ENCODE measurements at regions not wholly inside any gene's neighbourhood (a gene's known extent, or its start where the extent isn't known, plus 50 kb on each side); places are given as distances from the start of the nearest gene placed in this dataset.
A peak's percentile ranks its signal among the peaks of the same experiment; 100 is the strongest.

- no TSS peak for BruUV-seq (replicated peaks)
- ChIA-PET CTCF (interaction anchor here (0.8 to 2.1 kb wide), 13 partner anchors 10 to 437 kb away, joined by 3 to 18 read pairs (median 4); no protein-coding TSS in a partner anchor), POLR2A (no interaction called here)
- no peaks in the 10 kb centered on the region for H3K79me2 ChIP-seq (ENCODE audit: control insufficient read depth, insufficient read depth, low read length)
- dilution Hi-C loops (cut with MboI; ENCODE audit: extremely low pct_ligation_motif_present, low sequenced_read_pairs) = no loop called here
- FAIRE-seq (peak; percentile 8), DNase-seq (ENCODE audit: low read depth, low spot score) (no peak)
- H3K9me3 ChIP-seq (replicated peaks; ENCODE audit: control insufficient read depth, insufficient read depth, low read length) = no peaks in the 10 kb centered on the region
- intact Hi-C loops (cut with micrococcal nuclease) = loop anchor here (5.0 to 10.0 kb wide), 2 partner anchors 197 to 401 kb away; no protein-coding TSS in a partner anchor
- no peaks in the 10 kb centered on the region for H4K20me1 ChIP-seq (replicated peaks; ENCODE audit: control insufficient read depth, extremely low read depth, insufficient read depth, low read length)
- peak overlapping the region; percentile 38 to 92 (median 91) for H3K4me3 ChIP-seq (replicated peaks in 1 of 3; ENCODE audit: insufficient read depth in 1 of 3, low read depth in 1 of 3, low read length in 3 of 3)
- no peaks in the 10 kb centered on the region for H3K36me3 ChIP-seq (ENCODE audit: control insufficient read depth in 2 of 2, extremely low read depth in 1 of 2, insufficient read depth in 2 of 2, low read length in 2 of 2)
- H3K27me3 ChIP-seq (ENCODE audit: control insufficient read depth in 2 of 2, insufficient read depth in 2 of 2, low read length in 2 of 2) = peaks cover 14 to 20% of the 10 kb centered on the region in 2 experiments
- peak overlapping the region; percentile 92 for H2AFZ ChIP-seq (ENCODE audit: low read depth, low read length)
- peak overlapping the region; percentile 16 for H3K27ac ChIP-seq (ENCODE audit: insufficient read depth, low read depth, low read length)
- TF ChIP-seq EZH2 (IDR thresholded peaks at IDR 0.05; ENCODE audit: borderline replicate concordance, low read depth, low read length, severe bottlenecking) (no peak), CTCF (IDR thresholded peaks at IDR 0.05; ENCODE audit: extremely low read depth in 1 of 2, insufficient read depth in 1 of 2, low read depth in 1 of 2, low read length in 2 of 2) (no peak)
- H3K9ac ChIP-seq (replicated peaks; ENCODE audit: extremely low read depth, insufficient read depth, low read length) = peak overlapping the region; percentile 68
- peaks cover 5% of the 10 kb centered on the region for H3K4me1 ChIP-seq (ENCODE audit: control insufficient read depth, extremely low read depth, insufficient read depth, low read length)
- H3K9me1 ChIP-seq (replicated peaks; ENCODE audit: control insufficient read depth, extremely low read depth, insufficient read depth, low read length) = no peaks in the 10 kb centered on the region
- H3K4me2 ChIP-seq (ENCODE audit: insufficient read depth, low read length) = peak overlapping the region; percentile 96
These were observed 123.9 kb downstream of the FOXB1 start for GRCh38 chr15:60128000-60128376.

- Histone ChIP-seq H3K4me3 (replicated peaks in 1 of 3; ENCODE audit: insufficient read depth in 1 of 3, low read depth in 1 of 3, low read length in 3 of 3) (no peak overlapping the region), H3K9ac (replicated peaks; ENCODE audit: extremely low read depth, insufficient read depth, low read length) (no peak overlapping the region), H3K79me2 (ENCODE audit: control insufficient read depth, insufficient read depth, low read length) (no peaks in the 10 kb centered on the region), H3K4me2 (ENCODE audit: insufficient read depth, low read length) (no peak overlapping the region), H4K20me1 (replicated peaks; ENCODE audit: control insufficient read depth, extremely low read depth, insufficient read depth, low read length) (no peaks in the 10 kb centered on the region), H3K36me3 (ENCODE audit: control insufficient read depth in 2 of 2, extremely low read depth in 1 of 2, insufficient read depth in 2 of 2, low read length in 2 of 2) (no peaks in the 10 kb centered on the region), H3K27me3 (ENCODE audit: control insufficient read depth in 2 of 2, insufficient read depth in 2 of 2, low read length in 2 of 2) (peaks cover 14 to 20% of the 10 kb centered on the region in 2 experiments), H2AFZ (ENCODE audit: low read depth, low read length) (no peak overlapping the region), H3K27ac (ENCODE audit: insufficient read depth, low read depth, low read length) (no peak overlapping the region), H3K9me3 (replicated peaks; ENCODE audit: control insufficient read depth, insufficient read depth, low read length) (no peaks in the 10 kb centered on the region), H3K4me1 (ENCODE audit: control insufficient read depth, extremely low read depth, insufficient read depth, low read length) (peaks cover 5% of the 10 kb centered on the region), H3K9me1 (replicated peaks; ENCODE audit: control insufficient read depth, extremely low read depth, insufficient read depth, low read length) (no peaks in the 10 kb centered on the region)
- dilution Hi-C loops (cut with MboI; ENCODE audit: extremely low pct_ligation_motif_present, low sequenced_read_pairs) (no loop called here), intact Hi-C loops (cut with micrococcal nuclease) (loop anchor here (5.0 to 10.0 kb wide), 2 partner anchors 196 to 401 kb away; no protein-coding TSS in a partner anchor)
- FAIRE-seq (no peak), DNase-seq (ENCODE audit: low read depth, low spot score) (no peak)
- POLR2A ChIA-PET = no interaction called here
- TF ChIP-seq GATA2 (IDR thresholded peaks at IDR 0.05; ENCODE audit: insufficient read depth, insufficient read length, low read depth, low read length) (no peak), MAX (IDR thresholded peaks at IDR 0.05; ENCODE audit: insufficient read depth, insufficient read length) (no peak), MYC (IDR thresholded peaks at IDR 0.05; ENCODE audit: low read depth, low read length) (no peak), POLR2A (IDR thresholded peaks at IDR 0.05; ENCODE audit: low read depth, low read length) (no peak), CTCF (IDR thresholded peaks at IDR 0.05; ENCODE audit: extremely low read depth in 1 of 2, insufficient read depth in 1 of 2, low read depth in 1 of 2, low read length in 2 of 2) (no peak), JUN (IDR thresholded peaks at IDR 0.05; ENCODE audit: borderline replicate concordance, insufficient read depth, insufficient read length, low read depth) (no peak), POLR2AphosphoS5 (IDR thresholded peaks at IDR 0.05; ENCODE audit: insufficient read depth, low read depth, low read length) (no peak), FOS (IDR thresholded peaks at IDR 0.05; ENCODE audit: borderline replicate concordance, insufficient read depth, low read length) (no peak), EZH2 (IDR thresholded peaks at IDR 0.05; ENCODE audit: borderline replicate concordance, low read depth, low read length, severe bottlenecking) (no peak)
- CTCF ChIA-PET = interaction anchor here (1.4 to 2.1 kb wide), 3 partner anchors 9 to 404 kb away, joined by 3 to 18 read pairs (median 10); no protein-coding TSS in a partner anchor
- BruUV-seq (replicated peaks) = no TSS peak
These were observed 124.6 kb downstream of the FOXB1 start for GRCh38 chr15:60128710-60129109.
